OCI-LY7 (cell line): ENCODE measurements at regions not wholly inside any gene's neighbourhood (a gene's known extent, or its start where the extent isn't known, plus 50 kb on each side); places are given as distances from the start of the nearest gene placed in this dataset. TPM values are rescaled to one million over a fixed set of nuclear protein-coding genes. Genes with fewer than 3 reads are reported as not detected.

ENCODE experiments used
- BruUV-seq: library from RNA; stranded (reverse); fragments of 400-500 nt; replicated peaks from 2 replicates; lab custom pipeline; 2021; lab: Mats Ljungman, UMichigan
- CTCF ChIA-PET: fragments of 300-600 bp; sonication (Branson Sonifier 250); formaldehyde crosslinking; loops from one replicate; lab custom pipeline; 2022; ENCODE audit warnings: antibody characterized with exemption; ENCODE audit not compliant: unreplicated experiment; lab: Charles Lee
- POLR2A ChIA-PET: fragments of 300-600 bp; sonication (Branson Sonifier 250); formaldehyde crosslinking; loops from one replicate; lab custom pipeline; 2022; ENCODE audit warnings: antibody characterized with exemption; lab: Charles Lee
- DNase-seq: peaks from one replicate; pipeline ENCODE4 v3.0.0-alpha.2; 2015; ENCODE audit warnings: low spot score
- H2AFZ ChIP-seq: fragments of 200-600 bp; sonication (generic), shearing (Covaris generic); 2 replicates; pipeline ENCODE4 v1.6.1; 2014; ENCODE audit warnings: mild to moderate bottlenecking, antibody characterized with exemption, low read length, moderate library complexity
- H3K27ac ChIP-seq: fragments of 200-600 bp; sonication (generic); 2 replicates; pipeline ENCODE4 v1.5.1; 2014; ENCODE audit warnings: mixed run types, low read depth, mild to moderate bottlenecking, moderate library complexity, low read length, inconsistent platforms; ENCODE audit not compliant: poor library complexity, severe bottlenecking
- H3K36me3 ChIP-seq: fragments of 200-600 bp; sonication (generic); 2 replicates; pipeline ENCODE4 v1.6.1; 2014; ENCODE audit warnings: mild to moderate bottlenecking, antibody characterized with exemption, low read length, moderate library complexity, mixed read lengths; ENCODE audit not compliant: insufficient read depth
- H3K4me1 ChIP-seq: fragments of 200-600 bp; sonication (generic); 2 replicates; pipeline ENCODE4 v1.5.1; 2014; ENCODE audit warnings: mild to moderate bottlenecking, low read length; ENCODE audit not compliant: insufficient read depth, poor library complexity, severe bottlenecking
- H3K4me2 ChIP-seq: fragments of 200-600 bp; sonication (generic); 2 replicates; pipeline ENCODE4 v1.6.1; 2014; ENCODE audit warnings: mild to moderate bottlenecking, low read length
- H3K4me3 ChIP-seq: fragments of 200-600 bp; sonication (generic); 2 replicates; pipeline ENCODE4 v1.5.1; 2014; ENCODE audit warnings: mild to moderate bottlenecking, low read depth, low read length; ENCODE audit not compliant: poor library complexity, severe bottlenecking
- H3K79me2 ChIP-seq: fragments of 200-600 bp; sonication (generic); 2 replicates; pipeline ENCODE4 v1.6.1; 2016; ENCODE audit warnings: low read depth, mild to moderate bottlenecking, low read length, moderate library complexity, mixed read lengths; ENCODE audit not compliant: insufficient read depth
- H3K9me2 ChIP-seq: fragments of 200-600 bp; sonication (generic); 2 replicates; pipeline ENCODE4 v1.6.1; 2016; ENCODE audit warnings: mild to moderate bottlenecking, low read length, mixed read lengths; ENCODE audit not compliant: insufficient read depth
- H3K9me3 ChIP-seq: fragments of 200-600 bp; sonication (generic); 2 replicates; pipeline ENCODE4 v1.6.1; 2014; ENCODE audit warnings: mild to moderate bottlenecking, mixed run types, low read length, mixed read lengths
- H4K20me1 ChIP-seq: fragments of 200-600 bp; sonication (generic); 2 replicates; pipeline ENCODE4 v1.6.1; 2014; ENCODE audit warnings: mild to moderate bottlenecking, antibody characterized with exemption, low read length, moderate library complexity, mixed read lengths; ENCODE audit not compliant: insufficient read depth
- EZH2phosphoT487 ChIP-seq: fragments of 200-600 bp; sonication (generic); IDR thresholded peaks from 2 replicates; pipeline ENCODE4 v1.6.1; 2018; ENCODE audit warnings: low read depth, borderline replicate concordance, mild to moderate bottlenecking, mixed run types, antibody characterized with exemption, low read length, moderate library complexity, mixed read lengths
- intact Hi-C: fragments of 100-400 bp; cut with micrococcal nuclease; formaldehyde crosslinking; loops from one replicate; pipeline ENCODE4 v1.10.0; 2022; ENCODE audit not compliant: unreplicated experiment
- small RNA-seq: library from RNA; depleted of rRNA; stranded (forward); fragments of <200 nt; gene quantifications from one replicate; pipeline ENCODE3, GENCODE V24; 2014
- TF ChIP-seq, protein P1 (sequence below): fragments of 200-600 bp; sonication (generic); conservative IDR thresholded peaks from 2 replicates; pipeline ENCODE4 v1.5.1; 2014; ENCODE audit warnings: mild to moderate bottlenecking, antibody characterized with exemption, low read length, moderate library complexity, mixed read lengths

DNA sequence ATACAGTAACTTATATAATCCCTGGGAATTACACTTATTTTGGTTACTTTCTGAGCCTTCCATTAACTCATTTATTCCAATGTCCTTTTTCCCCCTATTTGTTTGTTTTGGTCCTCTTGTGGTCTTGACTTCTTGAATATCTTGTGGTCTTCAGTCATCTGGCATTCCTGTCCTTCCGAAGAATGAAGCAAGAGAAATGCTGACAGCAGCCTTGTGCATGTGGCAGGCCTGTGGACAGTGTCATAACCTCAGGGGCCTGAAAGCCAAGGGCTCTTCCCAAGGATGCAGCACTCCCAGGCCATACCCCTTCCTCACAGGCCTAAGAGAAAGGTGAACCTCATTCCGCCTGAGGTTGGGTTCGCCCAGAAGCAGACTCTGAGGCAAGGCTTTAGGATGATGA lies 470.2 kb downstream of the DISC1 start:
- H3K27ac ChIP-seq = no peak overlapping the region
- no peaks in the 10 kb centered on the region for H3K36me3 ChIP-seq
- no peaks in the 10 kb centered on the region for H3K9me3 ChIP-seq
- ChIA-PET POLR2A (interaction anchor here (0.7 kb wide), 1 partner anchor 10 kb away, joined by 3 read pairs; no protein-coding TSS in a partner anchor), CTCF (no interaction called here)
- BruUV-seq = no TSS peak
- H3K9me2 ChIP-seq = no peaks in the 10 kb centered on the region
- H2AFZ ChIP-seq = no peak overlapping the region
- no peaks in the 10 kb centered on the region for H3K4me1 ChIP-seq
- H3K4me3 ChIP-seq = no peak overlapping the region
- H3K4me2 ChIP-seq = no peak overlapping the region
- DNase-seq = no peak
- intact Hi-C loops = no loop called here
- no peaks in the 10 kb centered on the region for H3K79me2 ChIP-seq
- TF ChIP-seq, protein P1, sequence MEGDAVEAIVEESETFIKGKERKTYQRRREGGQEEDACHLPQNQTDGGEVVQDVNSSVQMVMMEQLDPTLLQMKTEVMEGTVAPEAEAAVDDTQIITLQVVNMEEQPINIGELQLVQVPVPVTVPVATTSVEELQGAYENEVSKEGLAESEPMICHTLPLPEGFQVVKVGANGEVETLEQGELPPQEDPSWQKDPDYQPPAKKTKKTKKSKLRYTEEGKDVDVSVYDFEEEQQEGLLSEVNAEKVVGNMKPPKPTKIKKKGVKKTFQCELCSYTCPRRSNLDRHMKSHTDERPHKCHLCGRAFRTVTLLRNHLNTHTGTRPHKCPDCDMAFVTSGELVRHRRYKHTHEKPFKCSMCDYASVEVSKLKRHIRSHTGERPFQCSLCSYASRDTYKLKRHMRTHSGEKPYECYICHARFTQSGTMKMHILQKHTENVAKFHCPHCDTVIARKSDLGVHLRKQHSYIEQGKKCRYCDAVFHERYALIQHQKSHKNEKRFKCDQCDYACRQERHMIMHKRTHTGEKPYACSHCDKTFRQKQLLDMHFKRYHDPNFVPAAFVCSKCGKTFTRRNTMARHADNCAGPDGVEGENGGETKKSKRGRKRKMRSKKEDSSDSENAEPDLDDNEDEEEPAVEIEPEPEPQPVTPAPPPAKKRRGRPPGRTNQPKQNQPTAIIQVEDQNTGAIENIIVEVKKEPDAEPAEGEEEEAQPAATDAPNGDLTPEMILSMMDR = no peak
- no peak for TF ChIP-seq EZH2phosphoT487
- H4K20me1 ChIP-seq = no peaks in the 10 kb centered on the region

Small RNAs in the stretch of these regions (small RNA-seq; reads per million reads assigned to genes)
- gene BX323014.1 (not detected), gene RN7SL299P (not detected)
